HCEC 1CT (cell line): ENCODE measurements at regions not wholly inside any gene's neighbourhood (a gene's known extent, or its start where the extent isn't known, plus 50 kb on each side); places are given as distances from the start of the nearest gene placed in this dataset.

Experiments
- DNase-seq: peaks from one replicate; pipeline ENCODE4 v3.0.0-alpha.2; 2017

DNA sequence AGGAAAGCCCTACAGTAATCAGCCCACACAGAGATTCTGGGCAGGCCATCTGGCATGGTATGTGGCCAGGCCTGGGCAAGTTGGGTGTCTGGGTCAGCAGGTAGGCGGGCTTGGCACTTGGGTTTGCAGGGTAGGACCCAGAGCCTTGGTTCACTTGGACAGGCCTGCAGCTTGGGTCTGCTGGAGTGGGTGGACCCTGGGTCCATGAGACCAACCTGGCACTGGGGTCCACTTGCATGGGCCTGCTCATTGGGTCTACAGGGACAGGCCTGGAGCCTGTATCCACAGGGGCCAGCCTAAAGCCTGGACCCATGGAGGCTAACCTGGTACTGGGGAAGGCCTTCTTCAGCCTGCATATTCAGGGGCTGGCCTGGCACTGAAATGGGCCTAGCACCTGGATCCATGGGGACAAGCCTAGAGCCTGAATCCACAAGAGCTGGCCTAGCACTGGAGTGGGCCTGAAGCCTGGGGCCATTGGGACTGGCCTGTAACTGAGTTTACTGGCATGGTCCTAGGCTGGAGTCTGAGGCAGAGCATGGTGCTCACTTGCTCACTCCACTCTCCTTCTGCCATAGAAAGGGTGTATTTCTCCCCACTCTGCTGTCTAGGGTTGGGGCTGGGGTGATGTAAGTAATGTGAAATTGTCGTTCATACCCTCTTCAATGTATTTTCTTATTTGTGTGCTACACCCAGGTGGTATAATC is 315.0 kb downstream of the AHR start:
- no peak for DNase-seq

DNA sequence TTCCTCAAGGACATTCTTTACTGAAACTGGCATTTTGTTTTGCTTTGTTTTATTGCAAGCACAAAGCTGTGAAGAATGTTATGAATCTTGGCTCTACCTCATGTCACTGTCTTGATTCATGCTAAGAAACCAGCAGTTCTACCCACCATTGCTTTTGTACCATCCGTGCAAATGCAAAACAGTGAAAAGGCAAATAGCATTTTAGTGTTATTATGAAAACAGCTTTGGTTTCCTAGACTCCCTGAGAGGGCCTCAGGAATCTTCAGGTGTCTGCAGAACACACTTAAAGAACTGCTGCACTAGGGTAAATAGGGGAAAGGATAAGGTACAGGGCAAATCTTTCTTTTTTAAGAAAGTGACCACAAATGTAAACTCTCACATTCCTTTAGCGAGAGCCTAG is 318.9 kb downstream of the AHR start:
- no peak for DNase-seq

DNA sequence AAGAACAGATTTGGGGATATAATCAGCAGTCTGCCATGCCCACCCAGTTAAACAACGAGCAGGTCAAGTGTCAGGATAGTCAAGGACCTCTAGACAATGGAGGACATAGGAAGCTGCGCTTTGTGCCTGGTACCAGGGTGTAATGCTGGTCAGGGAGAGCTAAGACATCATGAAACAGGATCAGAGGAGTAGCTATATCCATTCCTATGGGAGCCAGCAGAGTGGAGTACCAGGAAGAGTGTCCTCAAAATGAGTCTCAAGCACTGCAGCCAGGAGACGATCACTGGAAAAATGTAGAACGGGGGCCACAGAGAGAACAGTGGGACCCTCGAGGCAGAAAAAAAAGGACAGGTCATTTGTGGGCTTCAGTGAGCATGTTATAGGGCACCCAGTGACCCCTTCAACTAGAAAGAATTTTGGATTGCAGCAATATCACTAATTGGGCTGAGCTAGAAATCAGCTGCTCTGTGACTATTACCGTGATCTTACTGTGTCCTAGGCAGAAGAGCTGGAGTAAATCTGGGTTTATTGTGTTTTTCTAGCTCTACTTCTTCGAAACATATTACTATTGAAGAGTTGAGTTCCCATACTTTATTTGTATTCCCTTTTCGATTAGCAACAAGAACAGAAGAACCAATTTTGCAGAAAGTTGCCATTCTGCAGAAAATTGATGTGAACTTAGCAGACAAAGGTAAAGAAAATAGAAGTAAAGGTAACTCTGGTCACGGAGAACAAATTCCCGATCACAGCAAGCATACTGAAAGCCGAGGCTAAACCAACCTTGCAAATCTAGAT is 319.6 kb downstream of the AHR start:
- no peak for DNase-seq

DNA sequence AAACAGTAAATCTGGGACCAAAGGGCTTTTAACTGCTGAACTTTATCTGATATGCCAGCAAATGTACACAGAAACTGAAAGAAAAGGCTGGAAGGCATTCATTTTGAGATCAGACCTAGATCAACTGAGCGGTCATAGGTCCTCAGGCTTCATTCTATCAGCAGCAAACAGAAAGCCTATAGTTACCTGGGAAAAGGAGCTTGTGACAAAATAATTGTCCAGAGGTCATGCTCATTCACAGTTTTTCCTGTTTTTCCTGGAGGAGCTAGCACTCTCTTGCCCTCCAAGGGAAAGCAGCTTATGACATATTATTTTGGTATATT is 320.2 kb downstream of the AHR start:
- no peak for DNase-seq

DNA sequence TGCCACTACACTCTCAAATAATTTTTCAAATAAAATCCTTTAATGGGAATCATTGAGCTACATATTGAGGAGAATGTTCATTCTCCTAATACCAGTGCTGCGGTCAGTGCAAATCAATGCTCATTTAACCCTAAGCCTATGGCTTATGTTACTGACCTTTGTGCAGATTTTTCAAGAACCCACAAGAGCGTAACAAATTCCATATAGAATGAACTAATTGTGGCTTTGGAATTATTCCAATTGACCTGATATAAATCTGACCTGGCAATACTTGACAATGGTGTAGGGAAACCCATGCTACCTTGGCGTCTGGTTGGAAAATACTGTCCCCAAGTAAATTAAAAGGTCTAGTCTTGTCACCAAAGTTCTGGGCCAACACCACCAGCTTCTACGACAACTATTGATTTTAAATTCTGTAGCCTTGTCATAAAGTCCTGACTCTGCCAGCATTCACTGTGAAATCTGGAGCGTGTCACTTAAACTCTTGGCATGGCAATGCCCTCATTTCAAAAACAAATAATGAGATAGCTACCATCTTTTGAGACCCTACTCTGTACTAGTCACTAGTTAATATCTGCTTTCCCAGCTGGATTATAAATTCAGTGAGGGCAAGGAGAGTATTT is 320.9 kb downstream of the AHR start:
- DNase-seq, result no peak

DNA sequence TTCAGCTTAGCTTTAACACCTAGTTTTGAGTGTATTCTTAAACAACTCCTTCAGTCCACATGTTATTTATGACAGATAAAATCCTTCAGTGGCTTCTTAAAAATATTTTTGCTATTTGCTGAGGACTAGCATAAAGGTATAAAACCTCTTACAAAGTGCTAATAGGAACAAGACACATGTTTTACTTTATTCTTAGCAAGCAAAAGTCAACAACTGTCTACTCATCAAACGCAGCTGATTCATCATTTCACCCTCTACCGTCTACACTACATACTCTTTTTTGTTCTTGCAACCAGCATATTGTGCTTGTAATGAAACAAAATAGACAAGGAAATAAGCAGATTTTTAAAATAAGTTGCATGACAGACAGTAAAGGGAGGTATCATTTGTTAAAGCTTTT is 319.7 kb downstream of the SNX13 start:
- no peak for DNase-seq

DNA sequence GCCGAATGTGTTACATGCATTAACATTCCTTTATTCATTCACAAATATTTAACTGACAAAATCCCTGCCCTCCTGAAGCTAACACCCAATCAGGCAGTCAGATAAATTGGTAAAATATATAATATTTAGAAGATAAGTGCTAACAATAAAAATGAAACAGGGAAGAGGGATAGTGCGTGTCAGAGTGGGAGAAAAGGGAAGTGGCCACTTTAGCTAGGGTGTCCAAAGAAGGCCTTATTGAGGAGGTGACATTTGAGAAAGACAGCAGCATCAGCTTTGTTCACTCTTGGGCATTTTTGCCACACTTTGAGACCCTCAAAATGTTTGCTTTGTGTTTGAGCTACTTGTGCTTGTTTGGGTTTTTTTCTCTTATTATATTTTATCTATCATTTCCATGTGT is 317.8 kb downstream of the SNX13 start:
- no peak for DNase-seq

DNA sequence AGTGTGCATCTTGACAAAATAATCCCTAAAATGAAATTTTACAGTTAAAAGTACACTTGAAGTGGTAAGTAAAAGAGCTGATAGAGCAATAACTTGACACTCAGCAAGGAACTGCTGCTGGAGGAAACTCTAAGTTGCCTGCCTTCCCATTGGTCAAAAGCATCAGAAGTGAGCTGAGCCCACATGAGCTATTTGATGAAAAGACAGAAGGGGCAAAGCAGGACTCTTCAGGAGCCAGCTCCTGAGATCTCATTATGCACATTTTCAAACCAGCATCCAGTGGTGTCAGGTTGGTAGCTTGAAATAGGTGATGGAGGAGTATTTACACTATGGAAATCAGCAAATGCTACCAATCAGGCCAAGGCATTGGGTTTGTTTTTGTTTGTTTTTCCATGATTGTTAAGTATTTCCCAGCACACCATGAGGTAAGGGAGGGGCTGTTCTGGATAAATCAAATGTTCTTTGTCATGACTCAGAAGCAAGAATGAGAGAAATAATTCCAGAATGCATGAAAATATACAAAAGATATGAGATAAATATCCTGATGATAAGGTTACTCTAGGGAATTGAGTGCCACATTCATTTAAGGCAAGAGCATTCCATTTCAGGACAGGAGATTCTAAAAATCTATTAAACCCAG is 316.6 kb downstream of the SNX13 start:
- peak; percentile 53 for DNase-seq

DNA sequence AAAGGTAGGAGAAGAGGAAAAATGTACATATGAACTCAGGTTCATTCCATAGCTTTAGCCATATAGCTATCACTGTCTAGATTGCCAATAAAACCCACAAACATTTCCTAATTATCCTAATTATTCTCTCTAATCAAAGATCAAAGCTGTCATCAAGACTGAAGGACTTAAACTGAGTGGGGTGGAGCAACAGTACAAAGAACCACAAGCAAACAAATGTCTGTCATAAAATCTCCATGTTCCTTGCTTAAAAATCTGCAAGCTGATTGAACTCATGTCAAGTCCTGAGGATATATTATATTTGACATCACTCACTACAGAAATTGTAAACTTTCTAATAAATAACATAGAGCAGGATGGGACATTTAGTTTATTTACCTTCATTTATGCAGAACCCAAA is 315.9 kb downstream of the SNX13 start:
- no peak for DNase-seq

DNA sequence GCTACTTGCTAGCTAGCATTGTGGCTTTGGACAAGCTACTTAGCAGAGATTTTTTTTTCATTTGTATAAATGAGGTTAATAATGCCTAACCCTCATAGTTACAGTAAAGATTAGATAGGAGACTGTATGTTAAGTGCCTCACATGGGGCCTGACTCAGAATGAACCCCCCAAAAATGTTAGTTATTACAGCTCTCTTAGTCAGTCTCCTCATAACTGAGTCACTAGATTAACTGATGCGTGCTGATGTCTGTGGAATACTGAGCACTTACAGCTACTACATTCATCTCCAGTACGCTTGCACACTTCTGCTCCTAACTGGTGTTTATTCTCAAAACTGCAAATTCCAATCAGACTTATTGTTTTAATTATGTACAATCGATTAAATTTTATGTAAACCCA is 315.3 kb downstream of the SNX13 start:
- DNase-seq, result peak; percentile 96

DNA sequence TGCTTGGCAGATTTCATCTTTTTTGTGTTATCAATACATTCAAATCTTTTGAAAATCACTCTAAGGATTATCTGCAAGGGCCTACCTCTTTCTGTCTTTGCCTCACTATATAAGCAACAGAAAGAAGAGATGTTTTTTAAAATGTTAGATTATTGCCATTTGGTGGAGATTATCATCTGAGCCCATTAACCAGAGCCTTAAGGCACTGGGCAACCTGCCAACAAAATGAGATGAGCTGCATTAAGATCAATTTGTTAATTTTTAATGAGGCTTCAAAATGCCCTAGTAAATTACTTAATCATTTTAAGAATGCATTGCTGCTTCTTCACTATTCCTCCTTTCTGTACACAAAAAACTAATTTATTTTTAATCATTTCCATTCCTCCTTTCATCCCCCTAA is 314.1 kb downstream of the SNX13 start:
- no peak for DNase-seq

DNA sequence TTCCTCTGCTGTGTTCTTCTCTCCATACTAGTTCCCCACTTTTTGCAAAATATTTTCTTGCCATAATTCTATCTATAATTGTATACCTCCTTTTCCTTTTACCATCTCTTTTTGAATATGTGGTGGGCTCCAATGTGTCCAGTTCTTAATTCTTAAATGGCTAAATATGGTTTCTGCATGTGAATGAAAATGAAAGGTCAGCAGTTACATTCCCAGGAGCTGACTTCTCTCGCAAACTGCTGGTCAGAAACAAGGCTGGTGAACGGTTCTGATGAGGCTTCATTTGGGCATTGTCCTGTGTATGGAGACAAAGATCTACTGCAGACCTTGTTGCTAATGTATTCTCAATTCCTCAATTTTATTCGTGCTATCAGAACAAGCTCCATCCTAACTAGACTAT is 309.2 kb downstream of the SNX13 start:
- DNase-seq, result no peak

DNA sequence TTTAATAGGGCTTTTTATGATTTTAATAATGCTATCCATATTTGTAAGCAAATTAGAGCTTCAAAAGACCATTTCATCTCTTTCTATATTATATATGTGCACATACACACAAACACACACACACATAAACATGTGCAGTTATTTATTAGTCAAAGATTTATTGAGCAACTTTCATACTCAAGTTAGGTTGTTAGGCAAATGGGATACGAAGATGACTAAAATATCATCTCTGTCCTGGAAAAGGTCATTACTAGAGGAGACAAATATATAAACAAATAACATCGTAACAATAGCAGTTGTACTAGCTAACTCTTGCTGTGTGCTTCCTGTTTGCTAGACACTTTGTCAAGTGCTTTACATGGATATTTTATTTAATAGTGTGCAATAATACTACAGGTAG is 307.9 kb downstream of the SNX13 start:
- DNase-seq, result peak; percentile 61

DNA sequence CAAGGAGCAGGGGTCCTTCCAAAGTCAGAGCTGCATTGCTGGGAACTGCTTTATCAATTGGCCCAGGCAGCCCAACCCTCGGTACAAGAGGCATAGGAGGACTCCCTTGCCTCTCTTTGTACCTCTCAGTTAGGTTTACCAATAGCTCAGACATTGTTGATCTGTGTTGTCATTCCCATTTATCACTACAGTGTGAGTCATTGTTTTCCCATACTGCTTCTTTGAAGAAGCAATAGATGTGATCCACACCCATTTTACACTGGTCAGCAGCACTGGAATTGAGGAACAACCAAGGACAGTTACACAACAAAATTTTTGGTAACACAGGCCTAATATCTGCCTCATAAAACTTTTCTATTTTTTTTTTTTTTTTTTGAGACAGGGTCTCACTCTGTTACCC is 307.2 kb downstream of the SNX13 start:
- DNase-seq, result peak; percentile 85

DNA sequence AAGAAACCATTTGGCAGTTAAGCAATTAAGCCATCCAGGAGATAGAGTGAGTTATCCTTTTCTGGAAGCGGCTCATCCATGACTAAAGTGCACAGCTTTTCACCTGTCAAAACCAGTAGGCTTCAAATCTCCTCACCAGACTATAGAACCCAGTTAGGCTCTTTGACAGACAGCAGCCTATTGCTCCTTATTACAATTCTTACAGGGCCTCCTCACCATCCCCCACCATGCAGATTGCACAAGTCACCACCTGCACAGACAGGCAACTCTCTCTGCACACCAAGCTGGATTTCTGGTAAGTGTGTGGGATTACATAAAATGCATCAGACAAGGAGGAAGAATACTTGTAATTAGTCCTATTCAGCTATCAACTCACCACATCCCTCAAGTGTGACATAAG is 301.6 kb downstream of the SNX13 start:
- no peak for DNase-seq

DNA sequence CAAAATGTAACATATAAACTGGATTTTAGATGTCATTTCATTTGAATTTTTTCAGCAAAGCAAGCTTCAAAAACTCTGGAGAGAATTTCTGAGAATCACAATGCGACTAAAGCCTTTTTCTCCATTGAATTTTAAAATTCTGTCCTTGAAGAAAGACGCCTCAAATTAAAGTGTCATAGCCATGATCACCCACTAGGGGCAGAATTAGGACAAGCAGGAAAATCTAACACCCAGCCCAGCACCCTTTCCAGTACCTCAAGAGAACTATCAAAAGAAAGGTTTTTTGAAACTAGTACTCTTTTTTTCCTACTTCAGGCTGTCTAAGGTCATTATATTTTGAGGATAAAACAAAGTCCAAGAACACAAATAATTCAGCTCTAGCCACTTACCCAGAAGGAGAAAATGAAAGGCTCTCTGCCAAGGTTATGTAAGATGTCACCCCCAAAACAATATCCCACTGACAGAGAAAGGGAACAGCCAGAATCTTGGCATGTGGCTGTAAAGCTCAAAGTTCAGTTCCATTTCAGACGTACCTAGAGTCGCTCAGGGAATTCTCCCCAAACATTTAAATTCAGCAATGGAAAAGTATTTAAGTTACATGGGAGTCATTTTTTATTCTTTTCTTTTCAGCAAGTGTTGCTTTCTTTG is 299.4 kb downstream of the SNX13 start:
- peak; percentile 42 for DNase-seq

DNA sequence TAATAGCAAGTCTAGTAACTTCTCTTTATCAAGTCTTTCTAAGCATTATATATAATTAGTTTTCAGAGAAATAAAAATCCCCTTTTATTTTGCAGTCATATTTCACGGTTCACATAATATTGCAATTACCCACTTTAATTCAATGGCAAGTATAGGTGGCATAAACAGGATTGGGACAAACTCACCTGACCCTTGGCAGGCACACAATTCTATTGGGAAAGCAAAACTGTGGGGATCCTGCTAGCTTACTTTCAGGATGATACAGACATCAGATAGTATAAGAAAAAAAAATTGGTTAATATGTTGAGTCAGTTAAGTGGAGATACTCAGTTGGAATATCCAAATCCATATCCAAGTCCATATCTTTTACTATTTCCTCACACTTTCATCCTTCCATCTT is 294.8 kb downstream of the SNX13 start:
- no peak for DNase-seq

DNA sequence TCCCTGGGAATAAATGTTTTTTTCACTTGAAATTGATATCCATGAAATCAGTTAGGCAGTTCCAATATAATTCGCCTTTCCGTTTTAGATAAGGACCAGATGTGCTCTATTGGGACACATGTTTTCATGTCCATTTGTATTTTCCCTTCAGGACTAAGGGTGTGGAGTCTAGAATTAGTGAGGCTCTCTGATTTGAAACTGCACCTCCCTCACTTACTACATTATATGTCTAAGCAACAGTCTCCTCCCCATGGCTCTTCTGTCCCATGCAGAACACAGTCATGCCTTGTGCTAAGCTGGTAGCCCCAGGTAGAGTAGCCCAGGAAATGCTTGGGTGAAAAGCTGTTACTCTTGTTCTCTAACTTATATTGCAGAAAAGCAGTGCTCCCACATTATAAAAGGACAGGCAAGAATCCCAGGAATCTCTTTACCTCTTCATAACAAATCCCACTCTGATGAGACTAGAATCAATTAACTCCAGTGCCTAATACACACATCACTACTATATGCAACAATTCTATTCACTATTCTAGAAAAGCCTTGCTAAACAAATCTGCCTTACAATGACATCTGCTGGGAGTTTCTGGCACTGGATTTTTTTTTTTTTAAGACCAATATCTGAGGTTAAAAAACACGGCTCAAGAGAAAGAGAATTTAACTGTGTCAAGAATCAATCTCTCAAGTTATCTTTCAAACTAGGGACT is 293.9 kb downstream of the SNX13 start:
- peak; percentile 61 for DNase-seq

DNA sequence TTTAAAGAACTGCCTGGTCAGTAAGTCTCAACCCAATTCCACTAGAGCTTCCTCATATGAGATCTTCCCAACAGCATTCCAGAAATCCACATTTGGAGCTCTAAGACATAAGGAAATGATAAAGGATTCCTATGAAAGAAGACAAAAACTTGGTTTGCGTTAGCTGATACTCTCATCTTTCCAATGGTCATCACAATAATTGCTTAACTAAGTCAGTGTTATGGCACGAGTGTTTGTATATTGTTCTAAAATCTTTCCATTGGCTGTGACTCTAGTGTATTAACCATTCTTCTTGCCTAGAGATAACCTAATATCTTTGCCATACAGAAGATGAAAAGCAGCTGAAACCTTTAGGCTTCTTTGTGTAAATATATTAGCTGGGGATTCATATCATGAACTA is 289.0 kb downstream of the SNX13 start:
- peak; percentile 20 for DNase-seq

DNA sequence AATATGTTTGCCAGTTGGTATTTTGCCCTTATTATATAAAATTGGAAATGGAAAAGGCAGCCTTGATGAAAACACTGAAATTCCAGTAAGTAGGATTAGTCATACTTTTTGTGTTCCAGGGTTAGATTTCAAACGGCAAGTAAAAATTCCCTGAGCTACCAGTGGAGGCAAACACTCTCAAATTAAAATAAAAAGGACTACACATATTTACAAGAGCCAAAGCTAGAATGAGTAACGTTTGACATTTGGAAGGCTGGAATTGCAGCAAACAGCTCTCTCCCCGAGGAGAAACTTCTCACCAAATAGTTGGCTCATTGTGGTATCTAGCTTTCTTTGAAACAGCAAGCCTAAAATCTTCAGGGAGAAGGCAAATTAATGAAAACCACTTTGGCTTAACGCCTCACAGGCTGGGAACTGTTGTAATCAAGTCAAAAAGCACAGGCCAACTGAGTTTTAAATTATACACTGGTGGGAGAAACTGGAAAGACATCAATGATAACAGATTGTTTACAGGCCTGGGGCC is 288.4 kb downstream of the SNX13 start:
- DNase-seq, result peak; percentile 92

DNA sequence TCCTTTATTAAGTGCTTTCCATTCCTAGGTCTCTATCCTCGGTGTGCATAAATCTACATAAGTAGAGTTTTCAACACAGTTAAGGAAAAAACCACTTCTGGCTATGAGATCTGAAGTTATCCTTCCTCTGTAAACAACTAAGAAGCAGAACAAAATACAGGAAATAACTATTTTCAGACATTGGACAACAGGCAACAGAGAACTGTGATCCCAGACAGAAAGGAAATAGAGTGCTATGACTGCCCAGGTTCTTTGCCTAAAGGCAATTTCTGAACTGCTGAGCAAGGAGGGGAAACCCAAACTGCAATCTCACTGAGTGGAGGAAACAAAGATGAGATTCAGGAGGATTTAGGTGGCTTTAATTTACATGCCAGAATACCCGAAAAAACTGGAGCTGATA is 285.4 kb downstream of the SNX13 start:
- DNase-seq, result no peak

DNA sequence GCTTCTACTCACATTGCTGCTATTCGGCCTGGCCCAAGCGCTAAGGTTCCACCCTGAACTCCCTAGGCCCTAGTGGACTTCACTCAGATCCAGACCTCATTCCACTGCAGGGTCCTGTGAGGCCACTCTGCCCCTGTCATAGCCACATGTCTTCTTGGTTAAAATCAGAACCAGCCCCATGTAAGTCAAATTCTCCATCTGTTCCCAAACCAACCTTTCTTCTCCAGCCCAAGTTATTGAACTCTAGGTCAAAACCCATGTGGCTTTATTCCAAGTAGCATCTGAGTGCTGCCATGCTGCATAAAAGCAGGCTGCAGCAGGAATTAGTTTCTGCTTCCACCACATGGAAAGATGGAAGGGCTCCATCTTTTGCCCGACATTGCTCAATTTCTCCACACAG is 281.2 kb downstream of the SNX13 start:
- no peak for DNase-seq
